AG09309 (cell line): ENCODE measurements at regions not wholly inside any gene's neighbourhood (a gene's known extent, or its start where the extent isn't known, plus 50 kb on each side); places are given as distances from the start of the nearest gene placed in this dataset.

Source experiments
- DNase-seq: peaks from one replicate; pipeline ENCODE4 v3.0.0-alpha.2; 2010; ENCODE audit warnings: low read depth
- H3K4me3 ChIP-seq: 2 replicates; pipeline ENCODE4 v1.5.1; 2011; ENCODE audit warnings: mild to moderate bottlenecking, low read depth, low read length, moderate library complexity; ENCODE audit not compliant: control insufficient read depth
- CTCF ChIP-seq: IDR thresholded peaks from 2 replicates; pipeline ENCODE4 v1.5.1; 2011; ENCODE audit warnings: mild to moderate bottlenecking, low read depth, low read length, inconsistent platforms; ENCODE audit not compliant: insufficient read depth, control insufficient read depth; ENCODE audit errors: missing control alignments

- no peak for TF ChIP-seq CTCF
- DNase-seq = no peak
- H3K4me3 ChIP-seq = no peak overlapping the region
These were observed 122.6 kb downstream of the BTBD3 start for GRCh38 chr20:12040261-12040660.

DNA sequence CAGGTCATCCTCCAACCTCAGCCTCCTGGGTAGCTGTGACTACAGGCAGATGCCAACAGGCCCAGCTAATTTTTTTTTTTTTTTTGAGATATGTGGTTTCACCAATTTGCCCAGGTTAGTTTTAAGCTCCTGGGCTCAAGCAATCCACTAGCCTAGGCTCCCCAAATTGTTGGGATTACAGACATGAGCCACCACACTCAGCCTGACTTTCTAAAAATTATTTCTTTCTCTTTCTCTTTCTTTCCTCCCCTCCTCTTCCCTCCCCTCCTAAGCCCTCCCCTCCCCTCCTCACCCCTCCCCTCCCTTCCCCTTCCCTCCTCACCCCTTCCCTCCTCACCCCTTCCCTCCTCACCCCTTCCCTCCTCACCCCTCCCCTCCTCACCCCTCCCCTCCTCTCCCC, 127.3 kb downstream of the BTBD3 start:
- no peak for DNase-seq
- no peak for TF ChIP-seq CTCF
- no peak overlapping the region for H3K4me3 ChIP-seq

GRCh38 chr20:12047838-12048432, 130.2 kb downstream of the BTBD3 start:
- H3K4me3 ChIP-seq = no peak overlapping the region
- no peak for TF ChIP-seq CTCF
- no peak for DNase-seq

- no peak for DNase-seq
- H3K4me3 ChIP-seq = no peak overlapping the region
- no peak for TF ChIP-seq CTCF
These were observed 131.4 kb downstream of the BTBD3 start for GRCh38 chr20:12049125-12049524.

GRCh38 chr20:12051206-12052163, 133.8 kb downstream of the BTBD3 start:
- no peak for DNase-seq
- TF ChIP-seq CTCF = no peak
- H3K4me3 ChIP-seq = no peak overlapping the region

- DNase-seq = no peak
- TF ChIP-seq CTCF = no peak
- no peak overlapping the region for H3K4me3 ChIP-seq
These were observed 135.7 kb downstream of the BTBD3 start for GRCh38 chr20:12053353-12053752.
